Liver (tissue), 8 donors: ENCODE measurements at regions not wholly inside any gene's neighbourhood (a gene's known extent, or its start where the extent isn't known, plus 50 kb on each side); places are given as distances from the start of the nearest gene placed in this dataset.
A peak's percentile ranks its signal among the peaks of the same experiment; 100 is the strongest.

Experiments
- DNase-seq: peaks from one replicate; pipeline ENCODE4 v3.0.0-alpha.2; 2017; ENCODE audit warnings: low spot score
- H3K27ac ChIP-seq, 2 donors: one replicate each; pipeline ENCODE4 v1.7.0; 2013; ENCODE audit warnings: inconsistent platforms in 2 of 2, low read length in 2 of 2, control low read depth in 1 of 2, low read depth in 1 of 2, mild to moderate bottlenecking in 1 of 2
- H3K27me3 ChIP-seq, 4 donors: one replicate each; pipeline versions ENCODE4 v1.6.1 to v1.7.0; 2013; ENCODE audit warnings: low read length in 3 of 4, inconsistent platforms in 1 of 4, mild to moderate bottlenecking in 1 of 4, moderate library complexity in 1 of 4; ENCODE audit not compliant: control insufficient read depth in 4 of 4, insufficient read depth in 4 of 4
- H3K36me3 ChIP-seq, 4 donors: one replicate each; pipeline versions ENCODE4 v1.6.1 to v1.7.0; 2013; ENCODE audit warnings: low read length in 3 of 4, mild to moderate bottlenecking in 3 of 4, low read depth in 1 of 4, moderate library complexity in 1 of 4; ENCODE audit not compliant: control insufficient read depth in 4 of 4, insufficient read depth in 3 of 4
- H3K4me1 ChIP-seq, 4 donors: one replicate each; pipeline versions ENCODE4 v1.6.1 to v1.7.0; 2013; ENCODE audit warnings: low read length in 3 of 4, mild to moderate bottlenecking in 3 of 4, moderate library complexity in 1 of 4; ENCODE audit not compliant: control insufficient read depth in 4 of 4, insufficient read depth in 4 of 4
- H3K4me3 ChIP-seq, 3 donors: one replicate each; pipeline versions ENCODE4 v1.6.1 to v1.7.0; 2013; ENCODE audit warnings: low read length in 3 of 3, control low read depth in 1 of 3, low read depth in 1 of 3, mild to moderate bottlenecking in 1 of 3
- H3K9ac ChIP-seq, 2 donors: one replicate each; pipeline ENCODE4 v1.7.0; 2013; ENCODE audit warnings: low read length in 2 of 2, mild to moderate bottlenecking in 2 of 2, moderate library complexity in 2 of 2, control low read depth in 1 of 2, low read depth in 1 of 2
- H3K9me3 ChIP-seq, 4 donors: one replicate each; pipeline versions ENCODE4 v1.6.1 to v1.7.0; 2013; ENCODE audit warnings: low read length in 3 of 4; ENCODE audit not compliant: control insufficient read depth in 4 of 4
- EGR1 ChIP-seq, 2 donors: IDR thresholded peaks; 2 replicates each; pipeline ENCODE4 v1.6.1; 2016 to 2018; ENCODE audit warnings: antibody characterized with exemption in 2 of 2, low read depth in 2 of 2
- FOXA1 ChIP-seq: IDR thresholded peaks from 2 replicates; pipeline ENCODE4 v1.6.1; 2016; ENCODE audit warnings: antibody characterized with exemption
- FOXA2 ChIP-seq: IDR thresholded peaks from 2 replicates; pipeline ENCODE4 v1.6.1; 2016; ENCODE audit warnings: antibody characterized with exemption
- GABPA ChIP-seq, 2 donors: IDR thresholded peaks in 1 of 2; conservative IDR thresholded peaks in 1 of 2; 2 replicates each; pipeline ENCODE4 v1.6.1; 2016; ENCODE audit warnings: antibody characterized with exemption in 2 of 2, mild to moderate bottlenecking in 1 of 2, moderate library complexity in 1 of 2
- HNF4A ChIP-seq, 2 donors: conservative IDR thresholded peaks; 2 replicates each; pipeline ENCODE4 v1.6.1; 2016; ENCODE audit warnings: antibody characterized with exemption in 2 of 2, mild to moderate bottlenecking in 2 of 2
- HNF4G ChIP-seq: IDR thresholded peaks from 2 replicates; pipeline ENCODE4 v1.6.1; 2016; ENCODE audit warnings: antibody characterized with exemption
- JUND ChIP-seq, 2 donors: IDR thresholded peaks; 2 replicates each; pipeline ENCODE4 v1.6.1; 2016; ENCODE audit warnings: antibody characterized with exemption in 2 of 2
- RAD21 ChIP-seq, 2 donors: IDR thresholded peaks; 2 replicates each; pipeline ENCODE4 v1.6.1; 2016; ENCODE audit warnings: antibody characterized with exemption in 2 of 2, mild to moderate bottlenecking in 2 of 2
- RXRA ChIP-seq, 2 donors: IDR thresholded peaks; 2 replicates each; pipeline ENCODE4 v1.6.1; 2017 to 2018; ENCODE audit warnings: antibody characterized with exemption in 2 of 2, mild to moderate bottlenecking in 1 of 2
- SP1 ChIP-seq: IDR thresholded peaks from 2 replicates; pipeline ENCODE4 v1.6.1; 2018; ENCODE audit warnings: antibody characterized with exemption, mild to moderate bottlenecking
- TAF1 ChIP-seq: conservative IDR thresholded peaks from 2 replicates; pipeline ENCODE4 v1.6.1; 2016; ENCODE audit warnings: antibody characterized with exemption, mild to moderate bottlenecking
- WGBS: extraction: QIAGEN DNeasy Blood & Tissue Kit; methylation state at CpG from one replicate; pipeline ENCODE4 v1.1.7; 2013; 5-methylcytosine and 5-hydroxymethylcytosine counted together
- TF ChIP-seq, protein P1 (sequence below): IDR thresholded peaks from 2 replicates; pipeline ENCODE4 v1.6.1; 2016; ENCODE audit warnings: antibody characterized with exemption
- TF ChIP-seq, protein P2 (sequence below): fragments of 150-350 bp; IDR thresholded peaks from 2 replicates; pipeline ENCODE4 v1.5.1; 2017; ENCODE audit warnings: improper control_type of control experiment, low read depth, low read length; ENCODE audit not compliant: missing input control
- TF ChIP-seq, protein P3 (sequence below): IDR thresholded peaks from 2 replicates; pipeline ENCODE4 v1.6.1; 2016; ENCODE audit warnings: antibody characterized with exemption, mild to moderate bottlenecking
- TF ChIP-seq, protein P4 (sequence below): IDR thresholded peaks from 2 replicates; pipeline ENCODE4 v1.6.1; 2016; ENCODE audit warnings: antibody characterized with exemption
- TF ChIP-seq, protein P5 (sequence below): IDR thresholded peaks from 2 replicates; pipeline ENCODE4 v1.6.1; 2016; ENCODE audit warnings: antibody characterized with exemption
- donor health status: healthy.
- donor health status: healthy.
- donor health status: healthy.
- donor health status: healthy.
- donor health status: healthy.

DNA sequence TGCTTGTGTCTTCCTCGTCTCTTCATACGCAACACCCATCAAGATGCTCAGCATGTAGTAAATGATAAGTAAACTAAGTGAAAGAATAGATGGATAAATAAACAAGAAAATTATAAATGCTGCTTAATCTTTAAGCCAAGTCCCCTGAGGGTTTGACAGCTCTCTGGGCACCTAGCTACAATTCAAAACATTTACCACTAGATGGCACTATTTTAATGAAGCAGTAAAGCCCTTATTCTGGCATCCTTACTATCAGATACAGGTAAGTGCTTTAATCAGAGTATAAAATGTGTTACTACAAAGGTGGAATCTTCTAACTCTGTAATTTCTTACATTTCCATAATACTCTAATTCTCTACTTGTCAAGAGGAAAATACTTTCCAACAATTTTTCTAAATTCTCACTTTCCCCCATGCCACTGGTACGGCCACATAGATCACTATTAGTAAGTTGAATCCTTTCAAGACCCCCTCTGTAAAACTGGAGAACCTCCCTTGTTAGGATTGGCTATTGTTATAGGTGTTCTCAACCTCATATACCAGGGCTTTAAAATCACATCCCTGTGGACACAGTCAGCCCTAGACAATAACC is 137.8 kb downstream of the BARHL2 start:
- Histone ChIP-seq H3K9me3 (no peaks in the 10 kb centered on the region), H3K27ac (no peak overlapping the region), H3K27me3 (no peaks in the 10 kb centered on the region), H3K4me1 (no peaks in the 10 kb centered on the region), H3K36me3 (no peaks in the 10 kb centered on the region), H3K9ac (no peak overlapping the region), H3K4me3 (no peak overlapping the region)
- 48% methylated on average over 3 of the region's 3 CpGs for WGBS
- TF ChIP-seq TAF1 (no peak), HNF4G (no peak), RAD21 (IDR thresholded peaks at IDR 0.05) (peak; percentile 75 to 82), HNF4A (conservative IDR thresholded peaks at IDR 0.05) (no peak), JUND (IDR thresholded peaks at IDR 0.05) (no peak), EGR1 (IDR thresholded peaks at IDR 0.05; ENCODE audit: low read depth in 2 of 2) (no peak), FOXA1 (no peak)
- TF ChIP-seq, protein P1, sequence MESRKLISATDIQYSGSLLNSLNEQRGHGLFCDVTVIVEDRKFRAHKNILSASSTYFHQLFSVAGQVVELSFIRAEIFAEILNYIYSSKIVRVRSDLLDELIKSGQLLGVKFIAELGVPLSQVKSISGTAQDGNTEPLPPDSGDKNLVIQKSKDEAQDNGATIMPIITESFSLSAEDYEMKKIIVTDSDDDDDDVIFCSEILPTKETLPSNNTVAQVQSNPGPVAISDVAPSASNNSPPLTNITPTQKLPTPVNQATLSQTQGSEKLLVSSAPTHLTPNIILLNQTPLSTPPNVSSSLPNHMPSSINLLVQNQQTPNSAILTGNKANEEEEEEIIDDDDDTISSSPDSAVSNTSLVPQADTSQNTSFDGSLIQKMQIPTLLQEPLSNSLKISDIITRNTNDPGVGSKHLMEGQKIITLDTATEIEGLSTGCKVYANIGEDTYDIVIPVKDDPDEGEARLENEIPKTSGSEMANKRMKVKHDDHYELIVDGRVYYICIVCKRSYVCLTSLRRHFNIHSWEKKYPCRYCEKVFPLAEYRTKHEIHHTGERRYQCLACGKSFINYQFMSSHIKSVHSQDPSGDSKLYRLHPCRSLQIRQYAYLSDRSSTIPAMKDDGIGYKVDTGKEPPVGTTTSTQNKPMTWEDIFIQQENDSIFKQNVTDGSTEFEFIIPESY, result no peak
- TF ChIP-seq, protein P2, sequence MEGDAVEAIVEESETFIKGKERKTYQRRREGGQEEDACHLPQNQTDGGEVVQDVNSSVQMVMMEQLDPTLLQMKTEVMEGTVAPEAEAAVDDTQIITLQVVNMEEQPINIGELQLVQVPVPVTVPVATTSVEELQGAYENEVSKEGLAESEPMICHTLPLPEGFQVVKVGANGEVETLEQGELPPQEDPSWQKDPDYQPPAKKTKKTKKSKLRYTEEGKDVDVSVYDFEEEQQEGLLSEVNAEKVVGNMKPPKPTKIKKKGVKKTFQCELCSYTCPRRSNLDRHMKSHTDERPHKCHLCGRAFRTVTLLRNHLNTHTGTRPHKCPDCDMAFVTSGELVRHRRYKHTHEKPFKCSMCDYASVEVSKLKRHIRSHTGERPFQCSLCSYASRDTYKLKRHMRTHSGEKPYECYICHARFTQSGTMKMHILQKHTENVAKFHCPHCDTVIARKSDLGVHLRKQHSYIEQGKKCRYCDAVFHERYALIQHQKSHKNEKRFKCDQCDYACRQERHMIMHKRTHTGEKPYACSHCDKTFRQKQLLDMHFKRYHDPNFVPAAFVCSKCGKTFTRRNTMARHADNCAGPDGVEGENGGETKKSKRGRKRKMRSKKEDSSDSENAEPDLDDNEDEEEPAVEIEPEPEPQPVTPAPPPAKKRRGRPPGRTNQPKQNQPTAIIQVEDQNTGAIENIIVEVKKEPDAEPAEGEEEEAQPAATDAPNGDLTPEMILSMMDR, result peak; percentile 64
- TF ChIP-seq, protein P3, sequence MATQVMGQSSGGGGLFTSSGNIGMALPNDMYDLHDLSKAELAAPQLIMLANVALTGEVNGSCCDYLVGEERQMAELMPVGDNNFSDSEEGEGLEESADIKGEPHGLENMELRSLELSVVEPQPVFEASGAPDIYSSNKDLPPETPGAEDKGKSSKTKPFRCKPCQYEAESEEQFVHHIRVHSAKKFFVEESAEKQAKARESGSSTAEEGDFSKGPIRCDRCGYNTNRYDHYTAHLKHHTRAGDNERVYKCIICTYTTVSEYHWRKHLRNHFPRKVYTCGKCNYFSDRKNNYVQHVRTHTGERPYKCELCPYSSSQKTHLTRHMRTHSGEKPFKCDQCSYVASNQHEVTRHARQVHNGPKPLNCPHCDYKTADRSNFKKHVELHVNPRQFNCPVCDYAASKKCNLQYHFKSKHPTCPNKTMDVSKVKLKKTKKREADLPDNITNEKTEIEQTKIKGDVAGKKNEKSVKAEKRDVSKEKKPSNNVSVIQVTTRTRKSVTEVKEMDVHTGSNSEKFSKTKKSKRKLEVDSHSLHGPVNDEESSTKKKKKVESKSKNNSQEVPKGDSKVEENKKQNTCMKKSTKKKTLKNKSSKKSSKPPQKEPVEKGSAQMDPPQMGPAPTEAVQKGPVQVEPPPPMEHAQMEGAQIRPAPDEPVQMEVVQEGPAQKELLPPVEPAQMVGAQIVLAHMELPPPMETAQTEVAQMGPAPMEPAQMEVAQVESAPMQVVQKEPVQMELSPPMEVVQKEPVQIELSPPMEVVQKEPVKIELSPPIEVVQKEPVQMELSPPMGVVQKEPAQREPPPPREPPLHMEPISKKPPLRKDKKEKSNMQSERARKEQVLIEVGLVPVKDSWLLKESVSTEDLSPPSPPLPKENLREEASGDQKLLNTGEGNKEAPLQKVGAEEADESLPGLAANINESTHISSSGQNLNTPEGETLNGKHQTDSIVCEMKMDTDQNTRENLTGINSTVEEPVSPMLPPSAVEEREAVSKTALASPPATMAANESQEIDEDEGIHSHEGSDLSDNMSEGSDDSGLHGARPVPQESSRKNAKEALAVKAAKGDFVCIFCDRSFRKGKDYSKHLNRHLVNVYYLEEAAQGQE, result no peak
- TF ChIP-seq, protein P4, sequence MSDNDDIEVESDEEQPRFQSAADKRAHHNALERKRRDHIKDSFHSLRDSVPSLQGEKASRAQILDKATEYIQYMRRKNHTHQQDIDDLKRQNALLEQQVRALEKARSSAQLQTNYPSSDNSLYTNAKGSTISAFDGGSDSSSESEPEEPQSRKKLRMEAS, result no peak
- DNase-seq, result no peak

DNA sequence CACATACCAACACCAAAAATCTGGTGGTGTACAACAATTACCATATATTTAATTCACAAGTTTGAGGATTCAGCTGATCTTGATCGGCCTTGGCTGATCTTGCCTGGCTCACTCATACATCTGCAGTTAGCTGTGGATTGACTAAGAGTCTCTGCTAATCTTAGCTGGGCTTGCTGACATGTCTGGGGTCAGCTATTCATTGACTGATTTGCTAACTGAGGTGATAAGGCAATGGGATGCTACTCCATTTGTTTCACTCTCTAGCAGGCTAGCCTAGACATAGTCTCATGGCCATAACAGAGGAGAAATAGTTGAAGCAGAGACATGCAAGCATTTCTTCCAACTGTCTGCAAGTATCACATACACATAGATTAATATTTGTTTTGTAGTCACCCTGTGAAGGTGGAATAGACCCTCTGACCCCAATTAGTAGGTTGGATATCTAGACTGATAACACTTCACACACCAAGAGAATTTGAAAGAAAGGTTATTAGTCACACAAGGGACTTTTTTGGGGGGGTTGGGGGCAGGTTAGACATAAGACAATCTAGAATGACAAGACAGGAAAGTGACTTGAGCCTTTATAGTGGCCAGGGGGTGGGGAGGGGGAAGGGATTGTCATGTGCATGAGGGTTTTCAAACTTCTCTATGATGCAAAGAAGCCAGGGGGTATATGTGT is 142.3 kb downstream of the BARHL2 start:
- Histone ChIP-seq H3K4me1 (no peaks in the 10 kb centered on the region), H3K36me3 (no peaks in the 10 kb centered on the region), H3K9me3 (no peaks in the 10 kb centered on the region), H3K9ac (no peak overlapping the region), H3K4me3 (no peak overlapping the region), H3K27me3 (no peaks in the 10 kb centered on the region), H3K27ac (no peak overlapping the region)
- DNase-seq, result no peak
- WGBS, result 93% methylated on average over 1 of the region's 1 CpG
- TF ChIP-seq SP1 (no peak), FOXA1 (no peak), TAF1 (no peak), EGR1 (IDR thresholded peaks at IDR 0.05; ENCODE audit: low read depth in 2 of 2) (no peak), FOXA2 (no peak), RXRA (IDR thresholded peaks at IDR 0.05) (no peak), GABPA (IDR thresholded peaks at IDR 0.05 in 1 of 2, conservative IDR thresholded peaks at IDR 0.05 in 1 of 2) (no peak), HNF4G (no peak), JUND (IDR thresholded peaks at IDR 0.05) (no peak)
- TF ChIP-seq, protein P3, result no peak
- TF ChIP-seq, protein P5, sequence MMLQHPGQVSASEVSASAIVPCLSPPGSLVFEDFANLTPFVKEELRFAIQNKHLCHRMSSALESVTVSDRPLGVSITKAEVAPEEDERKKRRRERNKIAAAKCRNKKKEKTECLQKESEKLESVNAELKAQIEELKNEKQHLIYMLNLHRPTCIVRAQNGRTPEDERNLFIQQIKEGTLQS, result no peak
- TF ChIP-seq, protein P2, result no peak
